ACHN (cell line): ENCODE measurements at regions not wholly inside any gene's neighbourhood (a gene's known extent, or its start where the extent isn't known, plus 50 kb on each side); places are given as distances from the start of the nearest gene placed in this dataset.

ENCODE experiments used
- DNase-seq: peaks from one replicate; pipeline ENCODE4 v3.0.0-alpha.2; 2015
- in situ Hi-C: cut with HindIII; loops from 2 replicates; pipeline ENCODE4 v1.10.0; 2017; ENCODE audit warnings: low sequenced_read_pairs, low pct_ligation_motif_present, low pct_unique_long_range_greater_than_20kb

DNA sequence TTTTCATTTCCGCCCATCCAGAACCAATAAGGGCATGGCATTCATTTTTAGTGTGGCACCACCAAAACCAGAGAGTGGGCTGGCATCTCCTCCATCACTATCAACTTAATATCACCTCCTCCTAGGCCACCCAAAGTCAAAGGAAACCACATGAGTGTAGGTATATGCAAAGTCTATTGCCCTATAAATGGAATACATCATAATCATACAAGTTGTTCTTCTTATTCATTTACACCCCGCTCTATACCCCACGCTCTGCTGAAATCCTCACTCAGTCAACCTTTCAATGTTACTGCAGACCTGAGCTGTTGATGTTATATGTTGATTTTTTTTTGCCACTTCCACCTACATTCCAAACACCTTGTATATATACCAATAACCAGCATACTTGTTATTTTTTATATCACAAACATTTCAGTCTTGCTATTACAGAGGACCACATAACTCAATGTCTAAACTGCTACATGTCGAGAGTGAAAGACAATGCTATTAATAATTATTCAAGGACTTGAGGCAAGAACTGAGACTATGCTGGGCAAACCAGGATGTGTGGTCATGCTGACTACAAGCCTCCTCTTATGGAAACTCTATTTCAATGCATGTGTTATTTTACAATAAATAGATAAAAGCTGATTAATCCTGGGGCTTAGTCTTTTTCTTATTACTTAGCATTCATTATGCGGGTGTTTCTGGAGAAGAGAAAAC lies 466.5 kb upstream of the ID2 start:
- peak; percentile 29 for DNase-seq
- in situ Hi-C loops: no loop called here

GRCh38 chr2:8215982-8216381 lies 465.9 kb upstream of the ID2 start:
- DNase-seq: no peak
- in situ Hi-C loops: no loop called here

GRCh38 chr2:8216397-8216796 lies 465.5 kb upstream of the ID2 start:
- DNase-seq: no peak
- in situ Hi-C loops: no loop called here

GRCh38 chr2:8217468-8218030 lies 464.3 kb upstream of the ID2 start:
- no peak for DNase-seq
- in situ Hi-C loops: no loop called here

DNA sequence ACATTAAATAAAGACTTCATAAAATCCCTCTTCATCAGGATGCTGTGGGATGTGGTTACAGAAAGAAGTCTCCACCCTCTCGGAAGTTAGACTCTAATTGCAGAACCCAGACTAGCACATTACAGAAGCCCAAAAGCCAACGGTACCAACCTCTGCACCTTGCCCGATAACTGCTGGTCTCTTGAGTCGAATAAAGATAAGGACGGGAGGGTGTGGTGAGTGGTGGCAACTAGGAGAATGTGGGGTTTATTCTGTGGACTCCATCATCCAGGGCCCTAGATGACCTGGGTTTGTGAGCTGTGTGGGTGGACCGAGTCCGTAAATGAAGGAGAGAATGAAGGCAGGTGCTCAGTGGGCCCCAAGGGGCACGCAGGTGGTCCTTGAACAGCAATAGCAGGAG lies 462.8 kb upstream of the ID2 start:
- in situ Hi-C loops: no loop called here
- DNase-seq: no peak

DNA sequence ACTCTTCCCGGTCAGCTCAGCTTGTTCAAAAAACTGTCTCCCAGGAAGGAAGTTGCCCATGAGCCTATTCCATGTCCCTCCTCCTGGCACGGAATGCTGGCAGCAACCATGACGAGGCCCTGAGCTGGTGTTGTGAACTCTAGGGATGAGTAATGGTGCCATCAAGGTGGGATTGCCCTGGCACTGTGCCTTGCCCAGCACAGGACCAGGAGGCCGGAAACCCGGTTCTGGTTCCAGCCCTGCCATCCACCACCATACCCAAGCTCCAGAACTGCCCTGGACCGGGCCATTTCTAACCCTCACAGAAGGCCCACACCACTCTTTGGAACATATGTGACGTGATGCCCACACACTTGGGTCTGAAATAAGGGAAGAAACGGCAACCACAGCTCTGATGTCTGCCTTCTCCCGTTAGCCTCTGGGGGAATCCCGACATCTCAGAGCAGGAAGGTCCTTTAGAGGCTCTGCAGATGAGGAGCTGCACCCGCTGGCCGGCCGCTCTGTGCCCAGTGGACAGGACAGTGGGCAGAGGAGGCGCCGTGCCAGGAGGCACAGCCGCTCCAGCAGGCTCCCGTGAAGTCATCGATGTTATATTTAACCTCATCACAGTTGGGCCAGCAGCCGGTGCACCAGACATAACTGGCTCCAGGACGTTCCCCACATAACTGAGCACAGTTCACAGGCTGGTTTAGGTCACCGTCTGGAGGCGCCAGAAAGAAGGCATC lies 462.1 kb upstream of the ID2 start:
- peak; percentile 81 for DNase-seq

DNA sequence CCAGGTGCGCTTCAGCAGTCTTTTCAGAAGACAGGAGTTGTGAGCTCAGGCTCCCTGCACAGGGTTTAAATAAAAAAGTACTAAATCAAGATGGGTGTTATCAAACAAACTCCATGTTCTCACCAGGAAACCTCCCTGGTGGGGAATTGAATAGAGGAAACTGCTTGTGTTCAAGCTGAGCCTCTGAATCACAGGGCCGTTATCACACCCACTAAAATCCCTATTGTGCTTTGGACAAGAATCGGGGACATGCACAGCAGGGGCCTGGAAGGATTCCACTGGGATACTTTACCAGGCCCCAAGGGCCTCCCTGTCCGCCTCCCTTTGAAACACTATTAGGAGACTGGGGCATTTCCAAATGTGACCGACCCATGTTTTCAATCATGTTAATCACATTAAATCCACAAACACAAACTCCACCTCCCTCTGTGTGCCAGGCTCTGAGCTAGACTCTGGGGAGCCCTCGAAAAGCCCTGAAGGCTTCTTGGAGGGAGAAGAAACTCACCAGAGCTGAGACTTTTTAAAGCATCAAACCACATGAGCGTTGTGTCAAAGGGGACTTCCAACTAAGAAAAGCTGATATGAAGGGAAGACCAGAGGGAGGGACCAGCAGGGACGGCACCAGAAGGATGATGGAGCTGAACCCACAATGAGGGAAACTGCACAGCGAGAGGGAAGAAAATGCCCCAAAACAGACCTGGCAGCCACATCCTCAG lies 458.7 kb upstream of the ID2 start:
- no peak for DNase-seq
- in situ Hi-C loops: no loop called here

More for the DNA sequence above, 462.1 kb upstream of the ID2 start:
- in situ Hi-C loops: no loop called here

GRCh38 chr2:8223695-8224346 lies 458.0 kb upstream of the ID2 start:
- in situ Hi-C loops: no loop called here
- DNase-seq: no peak

DNA sequence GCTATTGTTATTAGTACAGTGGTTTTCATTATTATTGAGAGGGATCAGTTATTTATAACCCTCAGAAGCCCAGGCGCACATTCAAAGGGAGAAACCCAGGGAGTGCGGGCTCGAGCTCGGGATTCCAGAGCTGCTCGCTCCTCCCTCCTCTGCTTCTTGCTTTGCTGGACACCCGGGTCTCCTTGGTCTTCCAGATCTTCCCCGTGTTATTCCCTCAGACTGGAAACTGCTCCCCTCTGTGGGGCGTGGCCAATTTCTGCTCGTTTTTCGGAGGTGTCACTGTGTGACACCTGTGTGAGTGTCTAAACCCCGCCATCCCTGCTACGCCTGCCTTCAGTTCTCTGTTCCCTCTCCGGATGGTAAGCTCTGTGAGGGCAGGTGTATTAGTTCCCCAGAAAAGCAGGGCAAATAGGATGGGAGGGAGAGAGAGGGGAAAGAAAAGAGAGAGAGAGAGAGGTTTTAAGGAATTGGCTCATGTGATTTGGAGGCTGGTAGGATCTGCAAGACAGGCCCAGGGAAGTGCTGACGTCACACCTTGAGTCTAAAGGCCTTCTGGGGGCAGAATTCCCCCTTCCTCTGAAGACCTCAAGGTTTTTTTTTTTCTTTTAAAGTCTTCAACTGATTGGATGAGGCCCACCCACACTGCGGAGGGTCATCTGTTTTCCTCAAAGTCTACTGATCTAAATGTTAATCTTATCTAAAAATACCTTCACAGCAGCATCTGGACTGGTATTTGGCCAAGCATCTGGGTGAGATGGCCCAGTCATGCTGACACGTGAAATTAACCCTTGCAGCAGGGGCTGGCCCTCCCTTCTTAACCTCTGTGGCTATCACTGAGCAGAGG lies 457.3 kb upstream of the ID2 start:
- DNase-seq: no peak
- in situ Hi-C loops: no loop called here

- in situ Hi-C loops: no loop called here
- no peak for DNase-seq
Observed at GRCh38 chr2:8225266-8225665, 456.6 kb upstream of the ID2 start.

DNA sequence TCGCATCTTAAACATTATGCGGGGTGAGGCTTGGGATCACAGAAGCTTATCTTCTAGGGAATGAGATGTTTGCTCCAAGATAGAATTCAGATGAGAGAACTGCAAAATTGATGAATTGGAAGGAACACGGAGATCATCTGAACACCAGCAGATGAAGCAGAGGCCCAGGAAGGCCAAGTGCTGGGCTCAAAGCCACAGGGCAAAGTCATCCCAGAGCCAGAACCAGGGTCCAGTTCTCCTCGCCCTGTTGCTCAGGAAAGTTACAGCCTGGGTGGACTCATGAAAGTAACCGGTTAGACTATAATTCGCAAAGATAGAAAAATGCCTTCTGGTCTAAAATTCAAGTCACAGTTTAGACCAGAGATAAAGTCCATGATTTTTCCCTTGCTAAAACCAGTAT lies 456.1 kb upstream of the ID2 start:
- no peak for DNase-seq
- in situ Hi-C loops: no loop called here

- DNase-seq: peak; percentile 62
Observed at GRCh38 chr2:8229546-8229986, 452.3 kb upstream of the ID2 start.

DNA sequence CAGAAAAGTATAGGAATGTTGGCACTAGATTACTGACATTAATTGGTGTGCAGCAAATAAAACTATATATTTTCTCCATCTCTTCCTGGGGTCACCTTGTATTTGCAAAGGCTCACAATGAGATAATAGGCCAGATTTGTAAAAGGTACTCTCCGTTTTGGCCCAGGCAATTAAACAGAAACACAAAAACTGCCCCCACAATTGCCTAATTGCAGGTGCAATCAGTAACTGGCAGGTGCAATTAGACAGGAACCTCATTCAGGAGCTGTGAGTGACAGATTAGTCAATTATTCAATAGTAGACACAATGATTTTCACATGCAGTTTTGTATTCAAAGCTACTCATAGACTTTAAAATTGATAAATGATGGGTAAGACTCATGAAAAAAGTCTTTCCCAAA lies 451.4 kb upstream of the ID2 start:
- in situ Hi-C loops: no loop called here
- DNase-seq: no peak

More at GRCh38 chr2:8229546-8229986, 452.3 kb upstream of the ID2 start:
- in situ Hi-C loops: no loop called here

DNA sequence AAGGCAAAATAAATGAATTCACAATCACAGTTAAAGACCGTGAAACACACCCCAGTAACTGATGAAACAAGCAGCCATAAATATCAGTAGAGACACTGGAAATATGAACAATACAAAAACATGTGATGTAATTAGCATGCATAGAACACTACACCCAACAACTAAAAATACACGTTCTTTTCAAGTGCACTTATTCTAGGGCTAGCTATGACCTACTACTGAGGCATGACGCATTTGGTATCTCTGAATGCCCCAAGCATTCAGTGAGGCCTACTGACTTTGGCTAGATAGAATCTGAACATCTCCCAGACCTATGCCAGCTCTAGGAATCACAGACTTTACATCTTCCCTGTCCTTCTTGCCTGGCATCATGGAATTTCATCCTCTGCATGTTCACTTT lies 450.0 kb upstream of the ID2 start:
- in situ Hi-C loops: no loop called here
- DNase-seq: no peak

GRCh38 chr2:8232871-8233270 lies 449.0 kb upstream of the ID2 start:
- no peak for DNase-seq
- in situ Hi-C loops: no loop called here

DNA sequence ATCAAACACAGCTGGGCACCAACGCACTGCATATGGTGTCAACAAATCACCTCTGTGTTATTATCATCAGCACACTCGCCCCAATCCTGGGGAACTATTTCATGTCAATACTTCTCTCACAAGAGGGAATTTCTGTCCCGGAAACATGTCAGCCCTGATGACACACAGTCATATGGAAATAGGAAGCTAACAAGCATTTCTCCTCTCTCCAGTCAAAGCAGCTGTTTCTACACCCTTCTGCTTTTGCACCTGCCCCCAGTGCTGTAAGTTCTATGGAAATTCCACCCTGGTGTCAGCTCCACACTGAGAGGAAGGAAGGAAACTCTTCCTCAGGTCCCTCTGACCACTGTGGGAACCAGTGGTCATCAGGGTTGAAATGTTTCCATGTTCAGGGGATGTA lies 447.6 kb upstream of the ID2 start:
- in situ Hi-C loops: no loop called here
- DNase-seq: no peak

DNA sequence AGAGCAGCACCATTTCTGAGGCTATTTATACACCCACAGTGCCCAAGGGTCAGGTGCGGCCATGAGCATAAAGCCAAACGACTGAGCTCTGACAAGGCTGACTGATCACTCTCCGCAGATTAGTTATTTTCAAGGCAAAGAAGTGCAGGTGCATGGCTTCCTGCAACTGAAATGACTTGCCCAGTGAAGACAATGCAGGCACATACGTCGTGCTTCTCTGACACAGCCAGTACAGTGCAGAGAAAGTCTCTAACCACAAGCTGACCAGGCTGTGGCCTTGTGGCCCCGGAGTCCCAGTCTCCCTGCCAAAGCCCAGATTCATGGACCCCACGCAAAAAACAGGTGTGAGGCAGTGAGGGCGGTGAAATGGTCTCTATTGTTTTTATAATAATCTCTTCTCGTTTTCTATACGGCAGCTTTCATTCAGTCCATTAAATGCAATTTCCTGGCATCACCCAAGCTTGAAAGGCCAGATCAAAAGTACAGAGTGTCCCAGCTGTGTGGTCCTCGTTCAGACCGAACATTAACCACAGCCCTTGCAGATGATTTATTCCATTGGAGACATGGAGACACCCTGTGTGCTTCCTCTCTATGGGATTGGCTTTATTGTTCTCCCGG lies 447.0 kb upstream of the ID2 start:
- peak; percentile 50 for DNase-seq
- in situ Hi-C loops: no loop called here

GRCh38 chr2:8235419-8235818 lies 446.4 kb upstream of the ID2 start:
- in situ Hi-C loops: no loop called here
- no peak for DNase-seq
